NCI-H1436 (cell line): ENCODE measurements at regions not wholly inside any gene's neighbourhood (a gene's known extent, or its start where the extent isn't known, plus 50 kb on each side); places are given as distances from the start of the nearest gene placed in this dataset.
A peak's percentile ranks its signal among the peaks of the same experiment; 100 is the strongest.

Experiments
- DNase-seq: peaks from one replicate; lab custom pipeline; 2025; lab: John Stamatoyannopoulos, UW

GRCh38 chr20:50376888-50377459 lies 133.2 kb upstream of the PTPN1 start:
- DNase-seq, result no peak

GRCh38 chr20:50378170-50379000 lies 131.8 kb upstream of the PTPN1 start:
- DNase-seq, result no peak

- DNase-seq, result peak; percentile 13
Observed at GRCh38 chr20:50379049-50379990, 130.9 kb upstream of the PTPN1 start.

GRCh38 chr20:50379991-50380696 lies 130.0 kb upstream of the PTPN1 start:
- no peak for DNase-seq

GRCh38 chr20:50380697-50381040 lies 129.5 kb upstream of the PTPN1 start:
- DNase-seq, result no peak

- no peak for DNase-seq
Observed at GRCh38 chr20:50381075-50381732, 129.0 kb upstream of the PTPN1 start.

- DNase-seq, result no peak
Observed at GRCh38 chr20:50381771-50382593, 128.2 kb upstream of the PTPN1 start.

- no peak for DNase-seq
Observed at GRCh38 chr20:50385733-50386640, 124.2 kb upstream of the PTPN1 start.

- no peak for DNase-seq
Observed at GRCh38 chr20:50386641-50386960, 123.6 kb upstream of the PTPN1 start.

- DNase-seq, result no peak
Observed at GRCh38 chr20:50387218-50387995, 122.8 kb upstream of the PTPN1 start.

GRCh38 chr20:50387996-50388332 lies 122.2 kb upstream of the PTPN1 start:
- no peak for DNase-seq

GRCh38 chr20:50388733-50389437 lies 121.3 kb upstream of the PTPN1 start:
- DNase-seq, result no peak

- DNase-seq, result no peak
Observed at GRCh38 chr20:50389438-50389807, 120.8 kb upstream of the PTPN1 start.

GRCh38 chr20:50389808-50390684 lies 120.1 kb upstream of the PTPN1 start:
- DNase-seq, result no peak

- DNase-seq, result no peak
Observed at GRCh38 chr20:50390685-50391443, 119.3 kb upstream of the PTPN1 start.

- DNase-seq, result no peak
Observed at GRCh38 chr20:50391444-50392137, 118.6 kb upstream of the PTPN1 start.
